Kidney (tissue), 13 donors: ENCODE measurements at regions not wholly inside any gene's neighbourhood (a gene's known extent, or its start where the extent isn't known, plus 50 kb on each side); places are given as distances from the start of the nearest gene placed in this dataset.

Source experiments
- DNase-seq, 5 donors: peaks; one replicate each; pipeline ENCODE4 v3.0.0-alpha.2; 2013 to 2020
- FAIRE-seq: peaks from 2 replicates; lab custom pipeline; 2012; peaks lifted over from hg19 to GRCh38; lab: Jason Lieb, UNC
- H3K27ac ChIP-seq, 2 donors: one replicate each; pipeline ENCODE4 v1.7.0; 2013; ENCODE audit warnings: low read depth in 2 of 2, low read length in 2 of 2, inconsistent platforms in 1 of 2
- H3K27me3 ChIP-seq: one replicate; pipeline ENCODE4 v1.7.1; 2013; ENCODE audit warnings: low read length, inconsistent platforms; ENCODE audit not compliant: control insufficient read depth, insufficient read depth
- H3K36me3 ChIP-seq, 3 donors: one replicate each; pipeline versions ENCODE4 v1.7.0 to v1.7.1; 2013; ENCODE audit warnings: low read length in 3 of 3, control low read depth in 1 of 3, inconsistent platforms in 1 of 3; ENCODE audit not compliant: insufficient read depth in 3 of 3, control insufficient read depth in 2 of 3
- H3K4me1 ChIP-seq, 3 donors: one replicate each; pipeline versions ENCODE4 v1.7.0 to v1.7.1; 2013; ENCODE audit warnings: low read length in 3 of 3, inconsistent platforms in 1 of 3, low read depth in 1 of 3; ENCODE audit not compliant: control insufficient read depth in 2 of 3, insufficient read depth in 2 of 3
- H3K4me3 ChIP-seq, 3 donors: one replicate each; pipeline versions ENCODE4 v1.7.0 to v1.8.1; 2013; ENCODE audit warnings: low read length in 3 of 3, control low read depth in 1 of 3, inconsistent platforms in 1 of 3
- H3K9ac ChIP-seq, 3 donors: one replicate each; pipeline versions ENCODE4 v1.7.0 to v1.7.1; 2013; ENCODE audit warnings: low read length in 3 of 3, control low read depth in 1 of 3, inconsistent platforms in 1 of 3
- H3K9me3 ChIP-seq, 3 donors: one replicate each; pipeline versions ENCODE4 v1.7.0 to v1.7.1; 2013; ENCODE audit warnings: low read length in 3 of 3, control low read depth in 1 of 3, inconsistent platforms in 1 of 3; ENCODE audit not compliant: control insufficient read depth in 2 of 3, insufficient read depth in 1 of 3
- intact Hi-C: fragments of 100-400 bp; cut with DNase I; formaldehyde crosslinking; loops from one replicate; pipeline ENCODE4 v1.11.1; 2022
- TF ChIP-seq, protein P1 (sequence below): IDR thresholded peaks from 3 replicates; pipeline ENCODE4 v1.5.1; 2012; ENCODE audit warnings: mild to moderate bottlenecking, moderate library complexity, borderline replicate concordance; ENCODE audit not compliant: insufficient read depth; ENCODE audit errors: extremely low read depth
- donor health status: control.
- donor health status: control.
- donor health status: control.
- donor health status: control.
- donor health status: control.
- donor health status: DM: yes; HTN: yes; CAD: no.
- donor health status: Normal renal cell carcinoma (clear cell type).

DNA sequence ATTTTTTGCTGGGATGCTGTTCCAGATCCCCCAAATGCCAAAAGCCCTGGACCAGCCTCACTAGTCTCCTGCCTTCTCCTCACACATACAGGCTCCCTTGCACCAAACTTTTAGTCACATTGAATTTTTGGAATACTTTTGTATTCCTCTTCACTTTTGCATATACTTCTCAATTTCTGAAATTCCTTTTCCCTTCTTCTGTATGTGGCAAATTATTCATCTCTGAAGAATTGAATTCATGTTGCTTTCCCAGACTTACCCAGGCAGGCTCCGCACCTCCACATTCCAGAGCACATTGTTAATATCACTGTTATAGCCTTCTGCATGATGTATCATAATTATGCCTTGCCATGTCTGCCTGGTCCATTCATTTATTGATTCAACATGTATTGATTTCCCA lies 255.3 kb upstream of the POU3F2 start:
- Histone ChIP-seq H3K36me3 (no peaks in the 10 kb centered on the region), H3K4me1 (no peaks in the 10 kb centered on the region), H3K27ac (no peak overlapping the region), H3K9ac (no peak overlapping the region), H3K9me3 (no peaks in the 10 kb centered on the region), H3K4me3 (no peak overlapping the region), H3K27me3 (no peaks in the 10 kb centered on the region)
- DNase-seq = no peak
- no peak for FAIRE-seq
- intact Hi-C loops = no loop called here
- TF ChIP-seq, protein P1, sequence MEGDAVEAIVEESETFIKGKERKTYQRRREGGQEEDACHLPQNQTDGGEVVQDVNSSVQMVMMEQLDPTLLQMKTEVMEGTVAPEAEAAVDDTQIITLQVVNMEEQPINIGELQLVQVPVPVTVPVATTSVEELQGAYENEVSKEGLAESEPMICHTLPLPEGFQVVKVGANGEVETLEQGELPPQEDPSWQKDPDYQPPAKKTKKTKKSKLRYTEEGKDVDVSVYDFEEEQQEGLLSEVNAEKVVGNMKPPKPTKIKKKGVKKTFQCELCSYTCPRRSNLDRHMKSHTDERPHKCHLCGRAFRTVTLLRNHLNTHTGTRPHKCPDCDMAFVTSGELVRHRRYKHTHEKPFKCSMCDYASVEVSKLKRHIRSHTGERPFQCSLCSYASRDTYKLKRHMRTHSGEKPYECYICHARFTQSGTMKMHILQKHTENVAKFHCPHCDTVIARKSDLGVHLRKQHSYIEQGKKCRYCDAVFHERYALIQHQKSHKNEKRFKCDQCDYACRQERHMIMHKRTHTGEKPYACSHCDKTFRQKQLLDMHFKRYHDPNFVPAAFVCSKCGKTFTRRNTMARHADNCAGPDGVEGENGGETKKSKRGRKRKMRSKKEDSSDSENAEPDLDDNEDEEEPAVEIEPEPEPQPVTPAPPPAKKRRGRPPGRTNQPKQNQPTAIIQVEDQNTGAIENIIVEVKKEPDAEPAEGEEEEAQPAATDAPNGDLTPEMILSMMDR = no peak

DNA sequence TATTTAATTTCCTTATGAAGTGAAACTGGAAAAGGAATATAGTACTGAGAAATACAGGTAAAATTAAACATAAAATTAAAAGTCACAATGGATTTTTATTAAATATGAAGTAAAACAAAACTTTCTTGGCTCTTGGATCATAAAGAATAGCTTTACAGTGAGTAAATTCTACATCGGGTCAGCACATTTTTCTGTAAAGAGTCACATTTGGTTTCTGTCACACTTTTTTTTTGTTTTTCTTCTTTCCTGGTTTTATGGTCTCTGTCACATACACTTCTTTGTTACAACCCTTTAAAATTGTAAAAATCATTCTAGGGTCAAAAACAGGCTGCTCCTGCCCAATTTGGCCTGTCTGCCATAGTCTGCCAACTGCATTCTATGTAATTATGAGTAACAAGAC lies 254.4 kb upstream of the POU3F2 start:
- Histone ChIP-seq H3K9me3 (no peaks in the 10 kb centered on the region), H3K27ac (no peak overlapping the region), H3K4me1 (no peaks in the 10 kb centered on the region), H3K36me3 (no peaks in the 10 kb centered on the region), H3K9ac (no peak overlapping the region), H3K27me3 (no peaks in the 10 kb centered on the region), H3K4me3 (no peak overlapping the region)
- DNase-seq (no peak), FAIRE-seq (no peak)
- TF ChIP-seq, protein P1 = no peak
- intact Hi-C loops = no loop called here

GRCh38 chr6:98581705-98582104 lies 252.7 kb upstream of the POU3F2 start:
- intact Hi-C loops = no loop called here
- DNase-seq (no peak), FAIRE-seq (no peak)
- H3K4me3 ChIP-seq = no peak overlapping the region
- no peak overlapping the region for H3K27ac ChIP-seq
- TF ChIP-seq, protein P1 = no peak
- H3K9ac ChIP-seq = no peak overlapping the region
- H3K27me3 ChIP-seq = no peaks in the 10 kb centered on the region
- no peaks in the 10 kb centered on the region for H3K36me3 ChIP-seq
- no peaks in the 10 kb centered on the region for H3K4me1 ChIP-seq
- no peaks in the 10 kb centered on the region for H3K9me3 ChIP-seq

- no peak for FAIRE-seq
- intact Hi-C loops = no loop called here
- H3K27ac ChIP-seq = no peak overlapping the region
- H3K9me3 ChIP-seq = no peaks in the 10 kb centered on the region
- peak in 2 of 5 donors; percentile 16 to 20 for DNase-seq
- H3K9ac ChIP-seq = no peak overlapping the region
- H3K4me3 ChIP-seq = no peak overlapping the region
- H3K4me1 ChIP-seq = no peaks in the 10 kb centered on the region
- H3K36me3 ChIP-seq = no peaks in the 10 kb centered on the region
- TF ChIP-seq, protein P1 = no peak
- no peaks in the 10 kb centered on the region for H3K27me3 ChIP-seq
These were observed 250.9 kb upstream of the POU3F2 start for GRCh38 chr6:98583506-98583905.
